Sigmoid colon (tissue), 4 donors: ENCODE measurements at regions not wholly inside any gene's neighbourhood (a gene's known extent, or its start where the extent isn't known, plus 50 kb on each side); places are given as distances from the start of the nearest gene placed in this dataset.

Source experiments
- CTCF ChIP-seq, 4 experiments: fragments of 450-650 bp in 3 of 4; fragments of 200-600 bp in 1 of 4; IDR thresholded peaks; one replicate each; pipeline ENCODE4 v1.5.1; 2016 to 2019; ENCODE audit warnings: antibody characterized with exemption in 4 of 4, mild to moderate bottlenecking in 3 of 4, moderate library complexity in 2 of 4
- EP300 ChIP-seq, 4 donors: sonication (generic); formaldehyde crosslinking; IDR thresholded peaks; one replicate each; pipeline ENCODE4 v1.6.1; 2017; ENCODE audit warnings: antibody characterized with exemption in 4 of 4
- POLR2A ChIP-seq, 2 donors: fragments of 450-650 bp; IDR thresholded peaks; one replicate each; pipeline ENCODE4 v1.6.1; 2016; ENCODE audit warnings: antibody characterized with exemption in 2 of 2, mild to moderate bottlenecking in 2 of 2, moderate library complexity in 2 of 2

- TF ChIP-seq EP300 (IDR thresholded peaks at IDR 0.05), result no peak
- no peak for TF ChIP-seq CTCF (IDR thresholded peaks at IDR 0.05)
- no peak for TF ChIP-seq POLR2A (IDR thresholded peaks at IDR 0.05)
Measured at GRCh38 chr2:239526666-239527415, 126.0 kb upstream of the HDAC4 start.
